ENCODE measurements at regions not wholly inside any gene's neighbourhood (a gene's known extent, or its start where the extent isn't known, plus 50 kb on each side); places are given as distances from the start of the nearest gene placed in this dataset.

DNA sequence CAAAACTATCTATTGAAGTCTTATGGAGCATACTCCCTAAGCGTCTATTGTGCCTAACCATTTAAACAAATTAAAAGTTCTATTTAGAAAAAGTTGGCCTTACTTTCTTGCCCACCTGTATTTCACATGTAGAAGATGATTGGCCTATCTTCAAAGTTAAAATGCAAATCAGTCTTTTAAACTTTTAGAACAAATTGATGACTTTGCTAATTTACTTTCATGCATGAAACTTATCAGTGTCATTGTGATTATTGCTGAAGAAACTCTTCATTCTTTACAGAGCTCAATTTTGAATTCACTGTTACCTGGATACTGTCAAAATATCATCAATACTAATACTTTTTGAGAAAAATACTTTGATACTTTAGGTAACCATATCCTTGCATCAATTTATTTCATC is 216.1 kb downstream of the COX7C start:
- WGBS, 2 donors = 91 to 95% methylated on average over 1 of the region's 1 CpG
- TF ChIP-seq EP300 (IDR thresholded peaks at IDR 0.05) = no peak
- TF ChIP-seq, protein P1, sequence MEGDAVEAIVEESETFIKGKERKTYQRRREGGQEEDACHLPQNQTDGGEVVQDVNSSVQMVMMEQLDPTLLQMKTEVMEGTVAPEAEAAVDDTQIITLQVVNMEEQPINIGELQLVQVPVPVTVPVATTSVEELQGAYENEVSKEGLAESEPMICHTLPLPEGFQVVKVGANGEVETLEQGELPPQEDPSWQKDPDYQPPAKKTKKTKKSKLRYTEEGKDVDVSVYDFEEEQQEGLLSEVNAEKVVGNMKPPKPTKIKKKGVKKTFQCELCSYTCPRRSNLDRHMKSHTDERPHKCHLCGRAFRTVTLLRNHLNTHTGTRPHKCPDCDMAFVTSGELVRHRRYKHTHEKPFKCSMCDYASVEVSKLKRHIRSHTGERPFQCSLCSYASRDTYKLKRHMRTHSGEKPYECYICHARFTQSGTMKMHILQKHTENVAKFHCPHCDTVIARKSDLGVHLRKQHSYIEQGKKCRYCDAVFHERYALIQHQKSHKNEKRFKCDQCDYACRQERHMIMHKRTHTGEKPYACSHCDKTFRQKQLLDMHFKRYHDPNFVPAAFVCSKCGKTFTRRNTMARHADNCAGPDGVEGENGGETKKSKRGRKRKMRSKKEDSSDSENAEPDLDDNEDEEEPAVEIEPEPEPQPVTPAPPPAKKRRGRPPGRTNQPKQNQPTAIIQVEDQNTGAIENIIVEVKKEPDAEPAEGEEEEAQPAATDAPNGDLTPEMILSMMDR (IDR thresholded peaks at IDR 0.05) = no peak
- no peak for TF ChIP-seq POLR2A (IDR thresholded peaks at IDR 0.05)

DNA sequence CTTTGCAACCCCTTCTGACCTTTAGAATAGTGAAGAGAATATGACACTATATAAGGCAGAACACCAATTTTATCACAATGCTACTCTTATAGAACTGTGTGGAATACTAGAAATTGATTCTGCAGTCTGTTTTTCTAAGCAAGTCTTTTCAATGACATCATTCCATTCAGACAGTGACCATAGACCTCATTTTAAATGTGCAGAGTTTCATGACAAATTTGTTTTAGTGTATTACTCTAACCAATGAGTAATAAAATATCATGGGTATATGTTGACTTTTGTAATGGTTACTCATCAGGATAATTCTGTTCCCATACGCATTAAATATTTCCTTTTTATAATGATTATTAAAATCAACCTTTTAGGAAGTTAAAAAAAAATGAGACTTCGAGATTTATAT is 219.9 kb downstream of the COX7C start:
- WGBS, 2 donors = 74 to 77% methylated on average over 2 of the region's 2 CpGs
- H3K27me3 ChIP-seq = no peaks in the 10 kb centered on the region
- H3K27ac ChIP-seq = no peak overlapping the region
- H3K9me3 ChIP-seq = no peaks in the 10 kb centered on the region
- H3K4me3 ChIP-seq = no peak overlapping the region
- TF ChIP-seq EP300 (IDR thresholded peaks at IDR 0.05) = no peak
- TF ChIP-seq POLR2A (IDR thresholded peaks at IDR 0.05) = no peak
- TF ChIP-seq, protein P1 (IDR thresholded peaks at IDR 0.05) = no peak
- DNase-seq (ENCODE audit: low spot score in 2 of 2) = no peak
- H3K4me1 ChIP-seq = no peaks in the 10 kb centered on the region
- H3K36me3 ChIP-seq = no peaks in the 10 kb centered on the region

More for the DNA sequence above, 216.1 kb downstream of the COX7C start:
- H3K27me3 ChIP-seq = no peaks in the 10 kb centered on the region
- no peaks in the 10 kb centered on the region for H3K9me3 ChIP-seq
- no peak overlapping the region for H3K27ac ChIP-seq
- H3K36me3 ChIP-seq = no peaks in the 10 kb centered on the region
- H3K4me1 ChIP-seq = no peaks in the 10 kb centered on the region
- DNase-seq (ENCODE audit: low spot score in 2 of 2) = no peak
- H3K4me3 ChIP-seq = no peak overlapping the region

DNA sequence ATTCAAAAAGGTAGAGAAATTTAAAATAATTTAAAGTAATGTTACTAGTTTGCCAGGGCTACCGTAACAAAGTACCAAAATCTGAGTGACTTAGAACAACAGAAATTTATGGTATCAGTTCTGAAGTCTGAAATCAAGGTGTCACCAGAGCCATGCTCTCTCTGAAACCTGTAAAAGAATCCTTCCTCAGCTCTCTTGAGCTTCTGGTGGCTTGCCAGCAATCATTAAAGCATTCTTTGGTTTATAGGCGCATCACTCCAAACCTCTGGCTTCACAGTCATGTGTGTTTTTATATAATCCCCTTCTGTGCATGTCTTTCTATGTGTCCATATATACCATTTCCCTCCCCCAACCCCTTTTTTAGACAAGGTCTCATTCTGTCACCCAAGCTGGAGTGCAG is 220.3 kb downstream of the COX7C start:
- no peaks in the 10 kb centered on the region for H3K27me3 ChIP-seq
- H3K27ac ChIP-seq = no peak overlapping the region
- no peaks in the 10 kb centered on the region for H3K36me3 ChIP-seq
- H3K4me3 ChIP-seq = no peak overlapping the region
- H3K4me1 ChIP-seq = no peaks in the 10 kb centered on the region
- 95 to 98% methylated on average over 2 of the region's 2 CpGs for WGBS, 2 donors
- TF ChIP-seq, protein P1 (IDR thresholded peaks at IDR 0.05) = no peak
- TF ChIP-seq POLR2A (IDR thresholded peaks at IDR 0.05) = no peak
- no peak for TF ChIP-seq EP300 (IDR thresholded peaks at IDR 0.05)
- no peak for DNase-seq (ENCODE audit: low spot score in 2 of 2)
- no peaks in the 10 kb centered on the region for H3K9me3 ChIP-seq

DNA sequence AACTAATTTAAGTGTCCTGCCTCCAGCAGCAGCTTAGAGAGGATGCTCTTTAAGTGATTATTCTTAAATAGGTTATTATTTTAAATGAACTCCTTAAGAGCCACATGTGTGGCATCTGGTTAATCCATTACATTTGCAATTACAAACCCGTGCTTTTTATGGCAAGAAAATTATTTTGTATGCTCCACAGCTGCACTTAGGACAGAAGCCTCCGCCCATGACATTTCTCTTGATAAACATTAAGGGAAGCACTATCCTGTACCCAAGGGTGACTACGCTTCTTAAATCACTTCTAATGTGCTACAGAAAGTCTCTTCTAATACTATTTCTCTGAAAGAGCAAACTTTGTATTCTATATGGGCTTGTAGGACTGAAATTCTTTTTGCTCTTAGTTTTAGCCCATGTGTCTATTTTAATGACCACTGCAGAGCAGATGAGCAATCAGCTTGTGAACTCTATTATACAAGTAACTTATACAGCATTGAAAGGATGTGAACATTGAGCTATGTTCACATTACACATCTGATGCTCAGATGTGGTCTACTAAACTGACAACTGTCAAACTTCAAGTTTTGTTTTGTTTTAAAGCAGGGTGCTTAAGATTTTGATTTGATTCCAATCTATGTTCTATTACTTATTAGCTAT is 223.4 kb downstream of the COX7C start:
- no peaks in the 10 kb centered on the region for H3K4me1 ChIP-seq
- no peaks in the 10 kb centered on the region for H3K36me3 ChIP-seq
- H3K4me3 ChIP-seq = no peak overlapping the region
- WGBS, 2 donors = 41 to 46% methylated on average over 3 of the region's 3 CpGs
- H3K9me3 ChIP-seq = no peaks in the 10 kb centered on the region
- TF ChIP-seq, protein P1 (IDR thresholded peaks at IDR 0.05) = no peak
- no peak for TF ChIP-seq EP300 (IDR thresholded peaks at IDR 0.05)
- TF ChIP-seq POLR2A (IDR thresholded peaks at IDR 0.05) = no peak
- H3K27ac ChIP-seq = no peak overlapping the region
- H3K27me3 ChIP-seq = no peaks in the 10 kb centered on the region
- no peak for DNase-seq (ENCODE audit: low spot score in 2 of 2)

DNA sequence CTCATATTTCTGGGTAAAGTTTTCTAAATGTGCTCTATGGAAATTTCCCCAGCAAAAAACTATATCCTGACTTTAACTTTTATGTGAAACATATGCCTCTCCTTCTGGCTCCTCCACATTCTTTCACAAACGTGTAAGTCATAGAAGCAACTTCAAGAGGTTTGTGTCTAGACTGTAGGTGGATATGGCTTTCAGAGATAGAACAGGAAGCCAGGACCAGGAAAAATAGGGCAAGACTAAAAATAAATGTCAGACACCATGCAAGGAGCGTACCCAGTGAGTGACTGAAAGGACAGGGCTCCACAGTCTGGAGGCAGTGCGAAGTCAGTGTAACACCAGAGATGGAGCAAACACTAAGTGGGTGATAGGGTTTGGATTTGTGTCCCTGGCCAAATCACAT is 240.7 kb downstream of the COX7C start:
- Histone ChIP-seq H3K36me3 (no peaks in the 10 kb centered on the region), H3K27ac (no peak overlapping the region), H3K4me3 (no peak overlapping the region), H3K27me3 (no peaks in the 10 kb centered on the region), H3K9me3 (no peaks in the 10 kb centered on the region), H3K4me1 (peaks cover 0 to 3% (median 0%) of the 10 kb centered on the region in 4 donors)
- TF ChIP-seq, protein P1 (IDR thresholded peaks at IDR 0.05) = no peak
- TF ChIP-seq EP300 (IDR thresholded peaks at IDR 0.05) (no peak), POLR2A (IDR thresholded peaks at IDR 0.05) (no peak)
- 74 to 75% methylated on average over 3 of the region's 3 CpGs for WGBS, 2 donors
- DNase-seq (ENCODE audit: low spot score in 2 of 2) = no peak
